CD4-positive, alpha-beta T cell treated with Interleukin-17A for 1 hour (primary cell): ENCODE measurements at regions not wholly inside any gene's neighbourhood (a gene's known extent, or its start where the extent isn't known, plus 50 kb on each side); places are given as distances from the start of the nearest gene placed in this dataset.
"Not testable (repeated sequence)": the region's sequence is repeated elsewhere in the genome, so short reads cannot be mapped to it uniquely, and the experiment has no call there.

Source experiments
- DNase-seq: peaks from one replicate; pipeline ENCODE4 v3.0.0-alpha.2; 2020

GRCh38 chr20:26214991-26215390, 518.3 kb upstream of the ZNF337 start:
- no peak for DNase-seq

- peak; percentile 0 for DNase-seq
Measured at GRCh38 chr20:26209171-26209941, 512.7 kb upstream of the ZNF337 start.

- DNase-seq = peak; percentile 57
Measured at GRCh38 chr20:26208296-26209091, 511.8 kb upstream of the ZNF337 start.

- peak; percentile 21 for DNase-seq
Measured at GRCh38 chr20:26207967-26208295, 511.3 kb upstream of the ZNF337 start.

GRCh38 chr20:26207237-26207966, 510.7 kb upstream of the ZNF337 start:
- no peak for DNase-seq

- DNase-seq = no peak
Measured at GRCh38 chr20:26205350-26205749, 508.7 kb upstream of the ZNF337 start.

- not testable (repeated sequence) for DNase-seq
Measured at GRCh38 chr20:26201026-26201425, 504.4 kb upstream of the ZNF337 start.

- DNase-seq = not testable (repeated sequence)
Measured at GRCh38 chr20:26187329-26187728, 490.7 kb upstream of the ZNF337 start.

GRCh38 chr20:26183720-26184119, 487.1 kb upstream of the ZNF337 start:
- DNase-seq = not testable (repeated sequence)

- DNase-seq = not testable (repeated sequence)
Measured at GRCh38 chr20:26181364-26181763, 484.7 kb upstream of the ZNF337 start.

GRCh38 chr20:26171875-26172274, 475.2 kb upstream of the ZNF337 start:
- not testable (repeated sequence) for DNase-seq

GRCh38 chr20:26169506-26169905, 472.9 kb upstream of the ZNF337 start:
- no peak for DNase-seq

GRCh38 chr20:26167499-26167898, 470.8 kb upstream of the ZNF337 start:
- DNase-seq = no peak

GRCh38 chr20:26163890-26164289, 467.2 kb upstream of the ZNF337 start:
- no peak for DNase-seq

- DNase-seq = not testable (repeated sequence)
Measured at GRCh38 chr20:26163151-26163550, 466.5 kb upstream of the ZNF337 start.

GRCh38 chr20:26161741-26162140, 465.1 kb upstream of the ZNF337 start:
- DNase-seq = not testable (repeated sequence)

GRCh38 chr20:26160916-26161315, 464.3 kb upstream of the ZNF337 start:
- not testable (repeated sequence) for DNase-seq

- no peak for DNase-seq
Measured at GRCh38 chr20:26154224-26154623, 457.6 kb upstream of the ZNF337 start.

- no peak for DNase-seq
Measured at GRCh38 chr20:26135325-26136110, 438.9 kb upstream of the ZNF337 start.

GRCh38 chr20:26134606-26135005, 438.0 kb upstream of the ZNF337 start:
- DNase-seq = no peak

- not testable (repeated sequence) for DNase-seq
Measured at GRCh38 chr20:26133794-26134193, 437.1 kb upstream of the ZNF337 start.

- DNase-seq = not testable (repeated sequence)
Measured at GRCh38 chr20:26120920-26121319, 424.3 kb upstream of the ZNF337 start.

GRCh38 chr20:26094498-26094897, 397.8 kb upstream of the ZNF337 start:
- DNase-seq = not testable (repeated sequence)
